ENCODE measurements at regions not wholly inside any gene's neighbourhood (a gene's known extent, or its start where the extent isn't known, plus 50 kb on each side); places are given as distances from the start of the nearest gene placed in this dataset.

DNA sequence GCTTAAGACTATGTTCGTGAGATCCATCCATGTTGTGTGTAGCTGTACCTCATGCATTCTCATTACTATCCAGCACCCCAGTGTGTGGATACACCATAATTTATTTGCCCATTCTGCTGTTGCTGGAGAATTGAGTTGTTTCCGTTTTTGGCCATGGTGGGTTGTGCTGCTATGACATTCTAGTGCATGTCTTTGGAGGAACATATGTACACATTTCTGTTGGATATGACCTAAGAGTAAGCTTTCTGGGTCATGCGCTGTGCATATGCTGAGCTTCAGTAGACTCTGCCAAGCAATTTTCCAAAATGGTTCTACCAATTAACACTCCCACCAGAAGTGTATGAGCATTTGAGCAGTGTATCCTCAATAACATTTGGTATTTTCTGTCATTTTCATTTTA lies 316.6 kb downstream of the MIAT start:
- H3K27ac Mint-ChIP-seq (ENCODE audit: low read depth, unreplicated experiment): no peak overlapping the region
- POLR2A ChIA-PET: no interaction called here
- no TSS peak for BruUV-seq (replicated peaks)
- TF ChIP-seq, protein P1, sequence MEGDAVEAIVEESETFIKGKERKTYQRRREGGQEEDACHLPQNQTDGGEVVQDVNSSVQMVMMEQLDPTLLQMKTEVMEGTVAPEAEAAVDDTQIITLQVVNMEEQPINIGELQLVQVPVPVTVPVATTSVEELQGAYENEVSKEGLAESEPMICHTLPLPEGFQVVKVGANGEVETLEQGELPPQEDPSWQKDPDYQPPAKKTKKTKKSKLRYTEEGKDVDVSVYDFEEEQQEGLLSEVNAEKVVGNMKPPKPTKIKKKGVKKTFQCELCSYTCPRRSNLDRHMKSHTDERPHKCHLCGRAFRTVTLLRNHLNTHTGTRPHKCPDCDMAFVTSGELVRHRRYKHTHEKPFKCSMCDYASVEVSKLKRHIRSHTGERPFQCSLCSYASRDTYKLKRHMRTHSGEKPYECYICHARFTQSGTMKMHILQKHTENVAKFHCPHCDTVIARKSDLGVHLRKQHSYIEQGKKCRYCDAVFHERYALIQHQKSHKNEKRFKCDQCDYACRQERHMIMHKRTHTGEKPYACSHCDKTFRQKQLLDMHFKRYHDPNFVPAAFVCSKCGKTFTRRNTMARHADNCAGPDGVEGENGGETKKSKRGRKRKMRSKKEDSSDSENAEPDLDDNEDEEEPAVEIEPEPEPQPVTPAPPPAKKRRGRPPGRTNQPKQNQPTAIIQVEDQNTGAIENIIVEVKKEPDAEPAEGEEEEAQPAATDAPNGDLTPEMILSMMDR (IDR thresholded peaks at IDR 0.05; ENCODE audit: unreplicated experiment): no peak
- DNase-seq (ENCODE audit: unreplicated experiment): no peak
- peaks cover 14% of the 10 kb centered on the region for H3K27me3 Mint-ChIP-seq (ENCODE audit: insufficient read depth, unreplicated experiment)
- H3K4me3 Mint-ChIP-seq (ENCODE audit: unreplicated experiment): no peak overlapping the region
- no peaks in the 10 kb centered on the region for H3K36me3 Mint-ChIP-seq (ENCODE audit: insufficient read depth, unreplicated experiment)
- no peaks in the 10 kb centered on the region for H3K9me3 Mint-ChIP-seq (ENCODE audit: unreplicated experiment)
- intact Hi-C loops (cut with micrococcal nuclease): no loop called here
- CTCF ChIA-PET: no interaction called here
- no peaks in the 10 kb centered on the region for H3K4me1 Mint-ChIP-seq (ENCODE audit: insufficient read depth, unreplicated experiment)

DNA sequence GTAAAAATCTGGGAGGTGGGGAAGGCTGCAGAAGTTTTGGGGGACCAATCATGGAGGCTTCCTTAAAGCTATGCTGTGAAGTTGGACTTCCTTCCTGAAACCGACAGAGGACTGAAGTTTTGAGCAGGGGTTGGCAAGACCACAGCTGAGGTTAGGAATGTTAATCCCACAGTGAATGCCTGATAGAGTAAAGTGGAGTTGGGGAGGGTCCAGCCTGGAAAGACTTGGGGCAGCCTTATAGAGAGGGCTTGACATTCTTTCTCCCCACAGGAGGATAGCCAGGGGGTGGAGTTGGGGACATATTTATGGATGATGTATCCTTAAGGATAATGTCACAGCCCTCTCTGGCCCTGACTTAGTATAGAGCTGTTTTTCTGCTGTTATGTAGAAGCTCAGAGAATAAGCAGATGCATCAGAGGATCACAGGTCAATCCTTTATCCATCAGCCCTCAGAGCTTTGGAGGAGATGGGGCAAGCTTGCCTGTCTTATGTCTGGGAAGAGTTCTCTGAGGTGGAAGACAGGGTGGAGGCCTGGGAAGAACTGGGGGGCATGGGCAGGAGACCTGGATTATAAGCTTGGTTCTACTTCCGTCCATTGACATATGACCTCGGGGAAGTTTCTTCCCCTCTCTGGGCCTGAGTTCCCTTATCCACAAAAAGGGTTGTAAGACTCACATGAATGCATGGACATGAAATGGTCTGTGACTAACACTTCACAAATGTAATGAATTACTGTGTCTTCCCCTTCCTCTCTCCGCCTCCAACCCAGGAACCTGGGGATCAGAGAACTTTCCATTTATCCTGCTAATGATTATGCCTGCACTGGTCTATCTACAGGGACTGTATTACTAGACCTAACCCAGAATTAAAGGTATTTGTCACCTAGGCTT lies 317.8 kb downstream of the MIAT start:
- H3K36me3 Mint-ChIP-seq (ENCODE audit: insufficient read depth, unreplicated experiment): no peaks in the 10 kb centered on the region
- H3K4me1 Mint-ChIP-seq (ENCODE audit: insufficient read depth, unreplicated experiment): no peaks in the 10 kb centered on the region
- intact Hi-C loops (cut with micrococcal nuclease): no loop called here
- ChIA-PET POLR2A (no interaction called here), CTCF (interaction anchor here (0.6 to 0.7 kb wide), 2 partner anchors 725 to 1554 kb away, joined by 3 read pairs; no protein-coding TSS in a partner anchor)
- H3K27ac Mint-ChIP-seq (ENCODE audit: low read depth, unreplicated experiment): no peak overlapping the region
- H3K9me3 Mint-ChIP-seq (ENCODE audit: unreplicated experiment): no peaks in the 10 kb centered on the region
- peaks cover 14% of the 10 kb centered on the region for H3K27me3 Mint-ChIP-seq (ENCODE audit: insufficient read depth, unreplicated experiment)
- no TSS peak for BruUV-seq (replicated peaks)
- no peak overlapping the region for H3K4me3 Mint-ChIP-seq (ENCODE audit: unreplicated experiment)
- no peak for DNase-seq (ENCODE audit: unreplicated experiment)
- TF ChIP-seq, protein P1 (IDR thresholded peaks at IDR 0.05; ENCODE audit: unreplicated experiment): no peak

DNA sequence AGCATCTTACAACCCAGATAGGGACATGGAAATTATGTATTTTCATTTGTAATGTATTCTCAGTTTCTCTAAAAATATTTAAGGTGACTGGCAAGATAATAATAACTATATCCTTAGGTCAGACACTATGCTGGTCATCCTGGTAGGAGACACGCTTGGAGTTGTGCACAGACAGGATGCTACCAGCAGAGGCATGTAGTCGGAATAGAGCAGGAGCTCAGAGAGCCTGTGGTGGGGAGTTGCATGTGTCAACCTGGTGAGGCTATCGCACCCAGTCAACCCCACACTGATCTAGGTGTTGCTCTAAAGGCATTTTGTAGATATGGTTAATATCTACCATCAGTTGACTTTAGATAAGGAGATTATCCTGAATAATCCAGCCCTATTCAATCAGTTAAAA lies 318.5 kb downstream of the MIAT start:
- Mint-ChIP-seq H3K27ac (ENCODE audit: low read depth, unreplicated experiment) (no peak overlapping the region), H3K9me3 (ENCODE audit: unreplicated experiment) (no peaks in the 10 kb centered on the region), H3K36me3 (ENCODE audit: insufficient read depth, unreplicated experiment) (no peaks in the 10 kb centered on the region), H3K4me1 (ENCODE audit: insufficient read depth, unreplicated experiment) (no peaks in the 10 kb centered on the region), H3K27me3 (ENCODE audit: insufficient read depth, unreplicated experiment) (peaks cover 21% of the 10 kb centered on the region), H3K4me3 (ENCODE audit: unreplicated experiment) (no peak overlapping the region)
- ChIA-PET POLR2A (no interaction called here), CTCF (no interaction called here)
- DNase-seq (ENCODE audit: unreplicated experiment): no peak
- BruUV-seq (replicated peaks): no TSS peak
- TF ChIP-seq, protein P1 (IDR thresholded peaks at IDR 0.05; ENCODE audit: unreplicated experiment): no peak
- intact Hi-C loops (cut with micrococcal nuclease): no loop called here

DNA sequence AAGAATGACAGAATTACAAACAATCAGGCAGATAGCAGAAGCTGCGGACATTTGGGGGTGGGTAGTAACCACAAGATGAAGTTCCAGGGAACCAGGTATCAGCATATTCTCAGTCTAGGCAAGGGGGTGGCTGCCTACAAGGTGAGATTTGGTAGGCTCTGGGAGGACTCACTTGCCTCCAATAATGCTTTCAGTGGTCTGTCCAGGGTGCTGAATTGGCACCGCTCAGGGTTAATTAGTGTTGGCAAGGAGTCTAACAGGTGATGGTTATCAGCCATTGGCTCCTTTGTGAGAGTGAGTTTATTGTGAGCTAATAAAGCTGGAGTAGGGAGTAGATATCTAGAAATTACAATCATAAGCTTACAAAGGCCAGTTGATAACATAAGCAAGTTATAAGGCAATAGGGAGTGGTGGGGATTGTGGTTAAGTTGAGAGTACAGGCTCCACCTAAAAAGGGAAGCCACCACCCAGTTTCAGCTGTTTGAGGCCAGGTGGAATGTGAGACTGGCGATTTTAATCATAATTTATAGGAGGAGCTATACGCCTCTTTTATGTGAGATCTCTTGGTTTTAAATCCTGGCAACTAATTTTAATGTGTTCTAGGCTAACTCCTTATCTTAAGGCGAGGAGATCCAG lies 320.5 kb downstream of the MIAT start:
- H3K27ac Mint-ChIP-seq (ENCODE audit: low read depth, unreplicated experiment): no peak overlapping the region
- no peak overlapping the region for H3K4me3 Mint-ChIP-seq (ENCODE audit: unreplicated experiment)
- no peaks in the 10 kb centered on the region for H3K4me1 Mint-ChIP-seq (ENCODE audit: insufficient read depth, unreplicated experiment)
- POLR2A ChIA-PET: no interaction called here
- no peaks in the 10 kb centered on the region for H3K36me3 Mint-ChIP-seq (ENCODE audit: insufficient read depth, unreplicated experiment)
- H3K9me3 Mint-ChIP-seq (ENCODE audit: unreplicated experiment): no peaks in the 10 kb centered on the region
- peak; percentile 8 for DNase-seq (ENCODE audit: unreplicated experiment)
- intact Hi-C loops (cut with micrococcal nuclease): no loop called here
- TF ChIP-seq, protein P1 (IDR thresholded peaks at IDR 0.05; ENCODE audit: unreplicated experiment): no peak
- peaks cover 27% of the 10 kb centered on the region for H3K27me3 Mint-ChIP-seq (ENCODE audit: insufficient read depth, unreplicated experiment)
- CTCF ChIA-PET: no interaction called here
- no TSS peak for BruUV-seq (replicated peaks)
